Epithelial cell of esophagus (primary cell): ENCODE measurements at regions not wholly inside any gene's neighbourhood (a gene's known extent, or its start where the extent isn't known, plus 50 kb on each side); places are given as distances from the start of the nearest gene placed in this dataset.
"Not testable (repeated sequence)": the region's sequence is repeated elsewhere in the genome, so short reads cannot be mapped to it uniquely, and the experiment has no call there.

ENCODE experiments used
- DNase-seq: peaks from one replicate; pipeline ENCODE4 v3.0.0; 2010; ENCODE audit warnings: low read depth
- H3K4me3 ChIP-seq: 2 replicates; pipeline ENCODE4 v1.5.1; 2011; ENCODE audit warnings: mild to moderate bottlenecking, low read length, control low read depth
- TF ChIP-seq, protein P1 (sequence below): IDR thresholded peaks from 2 replicates; pipeline ENCODE4 v1.5.1; 2011; ENCODE audit warnings: low read depth, mild to moderate bottlenecking, low read length, control low read depth, inconsistent platforms; ENCODE audit not compliant: insufficient read depth; ENCODE audit errors: missing control alignments

DNA sequence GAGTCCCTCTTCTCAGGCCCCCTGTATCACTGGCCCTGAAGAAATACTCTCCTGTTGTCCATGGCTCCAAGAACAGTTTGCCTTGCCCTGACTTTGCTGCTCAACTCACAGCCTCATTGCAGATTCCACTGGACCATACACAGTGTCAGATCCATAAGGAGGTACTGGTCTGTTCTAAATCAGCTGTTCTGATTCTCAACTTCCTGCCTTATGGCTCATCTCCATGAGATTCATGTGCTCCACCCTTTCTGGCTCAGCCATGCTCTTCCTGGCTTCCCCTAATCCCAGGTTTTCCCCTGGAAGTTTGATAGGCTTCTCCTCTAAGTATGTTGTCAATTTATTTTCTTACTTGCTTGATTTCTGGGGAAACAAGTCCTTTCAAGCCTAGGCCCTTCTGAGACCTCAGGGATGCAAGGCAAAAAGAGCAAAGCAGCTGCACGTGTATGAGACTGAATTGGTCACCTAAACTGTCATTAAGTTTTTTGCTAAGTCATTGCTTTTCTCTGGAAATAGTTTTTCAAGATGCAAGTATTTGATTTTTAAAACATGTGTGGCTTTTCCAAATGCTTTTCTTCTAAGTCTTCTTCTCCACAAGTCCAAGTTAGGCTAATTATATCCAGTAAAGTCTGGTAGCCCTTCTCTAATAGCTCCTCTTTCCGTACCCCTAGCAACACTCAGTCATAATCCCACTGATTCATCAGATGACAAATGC is 1288.5 kb downstream of the RPIA start:
- not testable (repeated sequence) for DNase-seq

DNA sequence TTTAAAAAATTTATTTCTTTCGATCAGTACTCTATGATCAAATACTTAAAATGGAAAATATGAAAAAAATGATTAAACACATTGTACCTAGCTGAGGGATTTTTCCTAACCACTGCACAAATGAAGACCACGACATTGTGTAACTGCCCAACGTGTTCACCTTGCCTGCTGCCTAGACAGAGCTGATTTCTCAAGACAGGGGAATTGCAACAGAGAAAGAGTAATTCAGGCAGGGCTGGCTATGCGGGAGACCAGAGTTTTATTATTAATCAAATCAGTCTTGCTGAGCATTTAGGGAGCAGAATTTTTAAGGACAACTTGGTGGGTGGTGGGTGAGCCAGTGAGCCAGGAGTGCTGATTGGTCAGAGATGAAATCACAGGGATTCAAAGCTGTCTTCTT is 1290.8 kb downstream of the RPIA start:
- not testable (repeated sequence) for DNase-seq, H3K4me3 ChIP-seq

More for the DNA sequence above, 1288.5 kb downstream of the RPIA start:
- not testable (repeated sequence) for H3K4me3 ChIP-seq

DNA sequence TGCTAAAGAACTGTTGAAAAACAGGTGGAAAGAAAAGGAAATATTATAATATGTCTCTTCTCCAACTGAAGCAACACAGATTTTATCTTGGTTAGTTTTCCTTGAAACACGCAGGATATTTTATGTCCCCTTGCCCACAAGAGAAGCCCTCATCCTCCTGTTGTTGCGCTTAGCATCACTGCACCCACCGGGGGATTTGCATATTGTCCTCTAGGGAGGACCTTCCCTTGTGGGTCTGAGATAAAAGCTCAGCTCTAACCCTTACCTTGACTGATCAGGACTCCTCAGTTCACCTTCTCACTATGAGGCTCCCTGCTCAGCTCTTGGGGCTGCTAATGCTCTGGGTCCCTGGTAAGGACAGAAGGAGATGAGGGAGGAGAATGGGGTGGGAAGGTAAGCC is 1294.2 kb downstream of the RPIA start:
- DNase-seq, H3K4me3 ChIP-seq: not testable (repeated sequence)

DNA sequence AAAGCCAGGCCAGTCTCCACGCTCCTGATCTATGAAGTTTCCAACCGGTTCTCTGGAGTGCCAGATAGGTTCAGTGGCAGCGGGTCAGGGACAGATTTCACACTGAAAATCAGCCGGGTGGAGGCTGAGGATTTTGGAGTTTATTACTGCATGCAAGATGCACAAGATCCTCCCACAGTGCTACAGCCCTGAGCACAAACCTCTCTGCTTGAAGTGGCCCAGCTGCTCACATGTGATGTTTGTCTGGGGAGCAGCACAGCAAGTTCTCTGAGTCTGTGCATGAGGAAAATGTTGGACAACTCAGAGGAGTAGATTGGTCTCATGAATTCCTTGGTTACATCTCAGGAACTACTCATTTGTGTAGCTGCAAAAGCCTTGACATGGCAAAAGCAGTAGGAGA is 1295.1 kb downstream of the RPIA start:
- DNase-seq, H3K4me3 ChIP-seq: not testable (repeated sequence)

DNA sequence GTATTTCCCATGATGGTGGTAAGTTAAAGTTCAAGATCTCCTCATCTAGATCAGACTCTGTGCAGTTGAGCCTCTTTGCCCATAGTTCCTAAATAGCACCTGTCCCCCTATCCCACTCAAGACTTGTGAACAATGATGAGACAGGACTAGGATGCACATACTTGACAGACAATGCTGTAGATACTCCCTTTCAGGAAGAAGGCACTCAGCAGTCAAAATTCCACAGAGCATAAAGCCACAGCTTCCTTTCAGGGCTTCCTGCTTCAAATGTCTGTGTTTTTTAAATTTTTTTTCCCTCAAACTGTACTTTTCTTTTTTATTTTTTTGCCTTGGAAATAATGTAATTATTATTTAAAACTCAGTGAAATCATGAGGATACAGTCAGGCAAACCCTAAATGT is 1305.3 kb downstream of the RPIA start:
- DNase-seq, H3K4me3 ChIP-seq: not testable (repeated sequence)

DNA sequence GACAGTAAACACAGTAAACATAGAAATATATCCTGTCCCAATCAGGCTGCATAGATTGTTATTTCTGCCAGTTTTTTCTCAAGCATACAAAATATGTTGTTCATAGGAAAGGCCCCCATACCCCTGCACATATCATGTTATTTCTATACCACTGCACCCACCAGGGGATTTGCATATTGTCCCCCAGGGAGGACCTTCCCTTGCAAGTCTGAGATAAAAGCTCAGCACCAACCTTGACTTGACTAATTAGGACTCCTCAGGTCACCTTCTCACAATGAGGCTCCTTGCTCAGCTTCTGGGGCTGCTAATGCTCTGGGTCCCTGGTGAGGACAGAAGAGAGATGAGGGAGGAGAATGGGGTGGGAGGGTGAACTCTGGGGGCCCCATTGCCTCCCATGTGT is 1313.1 kb downstream of the RPIA start:
- DNase-seq, H3K4me3 ChIP-seq: not testable (repeated sequence)

DNA sequence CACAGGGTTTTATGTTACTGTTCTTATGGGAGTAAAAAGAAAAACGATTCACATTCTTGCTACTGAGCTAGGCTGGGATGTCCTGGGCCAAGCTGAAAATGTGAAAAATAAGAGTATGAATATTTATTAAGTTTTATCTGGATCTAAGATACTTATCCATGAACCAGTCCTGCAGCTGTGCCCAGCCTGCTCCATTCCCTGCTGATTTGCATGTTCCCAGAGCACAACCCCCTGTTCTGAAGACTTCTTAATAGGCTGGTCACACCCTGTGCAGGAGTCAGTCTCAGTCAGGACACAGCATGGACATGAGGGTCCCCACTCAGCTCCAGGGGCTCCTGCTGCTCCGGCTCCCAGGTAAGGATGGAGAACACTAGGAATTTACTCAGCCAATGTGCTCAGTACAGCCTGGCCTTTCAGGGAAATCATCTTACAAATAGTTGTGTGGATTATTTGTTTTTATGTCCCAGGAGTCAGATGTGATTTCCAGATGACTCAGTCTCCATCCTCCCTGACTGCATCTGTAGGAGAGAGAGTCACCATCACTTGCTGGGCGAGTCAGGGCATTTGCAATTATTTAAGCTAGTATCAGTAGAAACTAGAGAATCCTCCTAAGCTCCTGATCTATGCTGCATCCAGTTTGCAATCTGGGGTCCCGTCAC is 1319.1 kb downstream of the RPIA start:
- not testable (repeated sequence) for DNase-seq, H3K4me3 ChIP-seq

DNA sequence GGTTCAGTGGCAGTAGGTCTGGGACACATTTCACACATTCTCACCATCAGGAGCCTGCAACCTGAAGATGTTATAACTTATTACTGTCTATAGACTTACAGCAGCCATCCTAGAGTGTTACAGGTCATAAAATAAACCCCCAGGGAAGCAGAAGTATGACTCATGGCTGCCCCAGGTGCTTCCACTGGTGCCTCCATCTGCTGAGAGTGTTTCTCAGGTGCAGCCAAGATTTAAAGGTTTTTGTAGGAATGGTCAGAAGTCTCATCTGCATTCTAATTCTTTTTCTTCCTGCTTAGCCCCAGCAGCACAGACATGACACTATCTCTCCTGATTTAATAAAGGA is 1319.6 kb downstream of the RPIA start:
- H3K4me3 ChIP-seq, DNase-seq: not testable (repeated sequence)

DNA sequence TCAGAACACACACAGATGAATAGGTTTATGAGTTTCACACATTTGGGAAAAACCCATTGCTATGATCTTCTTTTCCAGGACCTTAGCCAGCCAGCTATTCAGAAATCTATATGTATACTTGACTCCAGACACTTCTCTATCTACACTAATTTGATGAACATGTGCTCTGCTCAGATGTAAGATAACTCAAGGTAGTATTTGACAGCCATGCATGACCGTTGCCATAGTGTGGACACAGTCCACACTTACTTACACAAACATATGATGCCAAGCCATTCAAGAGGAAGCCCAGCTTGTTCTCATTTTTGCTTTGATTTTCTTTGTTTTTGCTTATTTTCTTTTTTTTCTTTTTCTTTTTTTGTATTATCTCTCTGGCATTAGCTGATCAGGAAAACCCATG is 1328.4 kb downstream of the RPIA start:
- not testable (repeated sequence) for H3K4me3 ChIP-seq, DNase-seq

DNA sequence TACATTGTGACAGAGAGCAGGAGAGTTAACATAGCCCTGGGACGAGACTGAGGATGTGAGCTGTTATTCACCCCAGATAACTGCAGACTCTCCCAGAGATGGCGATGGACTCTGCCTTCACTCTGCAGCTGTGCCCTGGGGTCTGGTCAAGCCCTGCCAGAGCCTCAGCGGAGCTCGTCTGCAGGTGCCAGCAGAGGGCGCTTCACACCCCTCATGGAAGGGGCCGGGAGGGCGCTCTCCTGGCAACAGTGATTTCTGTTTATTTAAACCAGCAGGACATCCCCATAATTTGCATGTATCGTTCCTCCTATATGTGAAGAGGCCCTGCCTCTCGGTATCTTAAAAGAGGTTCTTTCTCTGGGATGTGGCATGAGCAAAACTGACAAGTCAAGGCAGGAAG is 1329.8 kb downstream of the RPIA start:
- DNase-seq, H3K4me3 ChIP-seq: not testable (repeated sequence)

DNA sequence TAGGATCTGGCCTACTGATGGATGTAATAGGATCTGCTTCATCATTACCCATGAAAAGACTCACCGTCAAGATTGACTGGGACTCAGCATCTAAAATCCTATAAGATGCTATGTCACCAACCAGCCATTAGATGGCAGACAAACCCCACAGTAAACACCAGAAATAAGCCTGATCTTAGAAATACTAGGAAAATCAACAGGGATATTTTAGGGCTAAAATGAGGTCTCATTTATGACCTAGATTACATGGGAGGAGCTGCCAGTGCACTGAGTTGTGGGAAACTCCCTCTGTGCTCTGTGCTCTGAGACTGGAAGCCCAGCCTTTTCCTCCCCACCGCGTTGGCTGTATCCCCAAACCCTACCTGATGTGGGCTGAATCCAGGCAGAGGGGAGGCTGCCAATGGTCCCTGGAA is 1335.8 kb downstream of the RPIA start:
- DNase-seq, H3K4me3 ChIP-seq: not testable (repeated sequence)
- TF ChIP-seq, protein P1, sequence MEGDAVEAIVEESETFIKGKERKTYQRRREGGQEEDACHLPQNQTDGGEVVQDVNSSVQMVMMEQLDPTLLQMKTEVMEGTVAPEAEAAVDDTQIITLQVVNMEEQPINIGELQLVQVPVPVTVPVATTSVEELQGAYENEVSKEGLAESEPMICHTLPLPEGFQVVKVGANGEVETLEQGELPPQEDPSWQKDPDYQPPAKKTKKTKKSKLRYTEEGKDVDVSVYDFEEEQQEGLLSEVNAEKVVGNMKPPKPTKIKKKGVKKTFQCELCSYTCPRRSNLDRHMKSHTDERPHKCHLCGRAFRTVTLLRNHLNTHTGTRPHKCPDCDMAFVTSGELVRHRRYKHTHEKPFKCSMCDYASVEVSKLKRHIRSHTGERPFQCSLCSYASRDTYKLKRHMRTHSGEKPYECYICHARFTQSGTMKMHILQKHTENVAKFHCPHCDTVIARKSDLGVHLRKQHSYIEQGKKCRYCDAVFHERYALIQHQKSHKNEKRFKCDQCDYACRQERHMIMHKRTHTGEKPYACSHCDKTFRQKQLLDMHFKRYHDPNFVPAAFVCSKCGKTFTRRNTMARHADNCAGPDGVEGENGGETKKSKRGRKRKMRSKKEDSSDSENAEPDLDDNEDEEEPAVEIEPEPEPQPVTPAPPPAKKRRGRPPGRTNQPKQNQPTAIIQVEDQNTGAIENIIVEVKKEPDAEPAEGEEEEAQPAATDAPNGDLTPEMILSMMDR = peak; percentile 17

DNA sequence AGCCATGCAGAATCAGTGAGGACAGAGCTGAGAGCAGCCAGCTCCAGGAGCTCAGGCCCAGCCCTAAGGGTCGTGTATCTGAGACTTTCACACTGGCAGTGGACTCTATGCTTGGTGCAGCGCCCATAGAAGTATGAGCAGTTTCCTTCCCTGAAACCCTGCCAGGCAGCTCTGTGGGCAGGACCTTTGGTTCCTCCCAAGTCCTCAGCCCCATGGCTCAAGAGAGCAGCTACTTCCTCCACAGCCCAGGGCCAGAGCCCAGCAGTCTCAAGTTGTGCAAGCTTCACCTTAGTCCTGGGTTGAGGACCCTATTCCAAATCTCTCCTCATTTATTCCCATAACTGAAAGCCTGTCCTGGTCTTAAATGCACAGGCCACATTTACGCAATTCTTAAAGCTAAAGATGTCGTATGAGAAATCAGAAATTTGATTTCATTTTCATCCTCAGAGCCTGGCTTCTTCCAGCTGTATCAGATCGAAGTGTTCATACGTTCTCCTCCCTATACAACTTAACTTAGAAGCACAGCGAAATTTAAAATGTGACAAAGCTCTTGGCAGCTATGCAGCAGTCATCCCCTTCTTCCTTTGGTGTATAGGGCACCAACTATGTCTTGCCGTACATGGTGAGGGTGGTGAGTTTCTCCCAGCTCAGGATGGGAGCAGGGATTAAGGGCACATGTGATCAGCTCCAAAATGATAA is 1337.1 kb downstream of the RPIA start:
- H3K4me3 ChIP-seq, DNase-seq: not testable (repeated sequence)

DNA sequence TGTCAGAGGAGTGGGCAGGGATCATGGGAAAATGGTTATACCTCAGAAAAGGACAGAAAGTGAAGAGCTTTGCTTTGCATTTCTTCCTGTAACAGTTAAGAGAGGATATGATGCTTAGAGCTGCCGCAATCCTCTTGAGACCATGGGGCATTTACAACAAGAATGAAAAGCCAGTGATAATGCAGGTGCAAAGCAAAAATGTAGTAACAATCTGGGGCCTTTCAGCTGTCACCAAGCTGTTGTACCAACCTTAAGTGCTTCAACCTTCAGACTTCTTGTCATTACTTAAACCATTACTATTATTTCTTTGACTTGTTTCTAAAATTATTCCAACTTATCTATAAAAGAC is 1337.6 kb downstream of the RPIA start:
- not testable (repeated sequence) for H3K4me3 ChIP-seq, DNase-seq

DNA sequence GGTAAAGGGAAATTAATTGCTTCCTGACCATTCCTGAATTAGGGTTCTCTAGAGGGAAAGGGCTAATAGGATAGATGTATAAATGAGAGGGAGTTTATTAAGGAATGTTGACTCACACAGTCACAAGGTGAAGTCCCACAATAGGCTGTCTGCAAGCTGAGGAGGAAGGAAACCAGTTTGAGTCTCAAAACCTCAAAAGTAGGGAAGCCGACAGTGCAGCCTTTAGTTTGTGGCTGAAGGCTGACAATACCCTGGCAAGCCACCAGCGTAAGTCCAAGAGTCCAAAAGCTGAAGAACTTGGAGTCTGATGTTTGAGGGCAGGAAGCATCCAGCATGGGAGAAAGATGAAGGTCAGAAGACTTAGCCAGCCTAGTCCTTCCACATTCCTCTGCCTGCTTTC is 1340.8 kb downstream of the RPIA start:
- DNase-seq, H3K4me3 ChIP-seq: not testable (repeated sequence)

DNA sequence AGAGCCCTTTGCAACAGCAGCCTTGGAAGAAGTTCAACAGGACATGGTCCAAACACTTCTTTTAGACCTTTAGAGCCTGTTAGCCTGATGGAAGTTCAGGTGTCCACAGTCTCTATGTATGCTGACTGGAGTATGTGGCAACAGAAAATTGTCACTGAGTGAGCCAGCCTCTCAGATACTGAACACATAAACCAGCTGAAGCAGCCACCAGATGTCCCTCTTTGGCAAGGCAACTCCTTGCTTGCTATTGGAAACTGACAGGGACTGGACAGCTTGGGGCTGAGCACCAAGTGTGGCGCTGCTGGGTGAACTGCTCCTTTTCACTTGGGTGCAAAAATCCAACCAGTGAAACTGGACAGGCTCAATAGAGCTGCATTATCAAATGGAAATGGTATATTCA is 1344.9 kb downstream of the RPIA start:
- not testable (repeated sequence) for H3K4me3 ChIP-seq, DNase-seq

DNA sequence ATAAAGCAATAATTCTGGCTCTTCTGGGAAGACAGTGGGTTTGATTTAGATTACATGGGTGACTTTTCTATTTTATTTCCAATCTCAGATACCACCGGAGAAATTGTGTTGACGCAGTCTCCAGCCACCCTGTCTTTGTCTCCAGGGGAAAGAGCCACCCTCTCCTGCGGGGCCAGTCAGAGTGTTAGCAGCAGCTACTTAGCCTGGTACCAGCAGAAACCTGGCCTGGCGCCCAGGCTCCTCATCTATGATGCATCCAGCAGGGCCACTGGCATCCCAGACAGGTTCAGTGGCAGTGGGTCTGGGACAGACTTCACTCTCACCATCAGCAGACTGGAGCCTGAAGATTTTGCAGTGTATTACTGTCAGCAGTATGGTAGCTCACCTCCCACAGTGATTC is 1347.6 kb downstream of the RPIA start:
- not testable (repeated sequence) for DNase-seq, H3K4me3 ChIP-seq

DNA sequence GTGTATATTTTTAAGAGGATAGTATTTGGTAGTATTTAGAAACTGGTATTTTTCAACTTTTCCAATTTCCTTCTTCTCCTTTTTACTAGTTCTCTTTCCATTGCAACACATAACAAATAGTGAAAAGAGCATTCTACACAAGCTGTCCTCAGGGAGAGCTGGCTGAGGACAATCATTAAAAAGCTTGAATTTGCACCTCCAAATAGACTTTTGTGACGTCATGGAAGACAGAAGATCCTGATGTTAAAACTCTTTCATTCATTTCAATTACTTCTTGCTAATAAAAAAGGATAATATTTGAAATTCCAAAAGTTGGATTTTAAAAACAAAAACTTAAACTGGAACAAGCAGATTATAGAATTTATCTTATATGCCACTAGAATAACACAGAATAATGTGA is 1356.3 kb downstream of the RPIA start:
- not testable (repeated sequence) for H3K4me3 ChIP-seq, DNase-seq

DNA sequence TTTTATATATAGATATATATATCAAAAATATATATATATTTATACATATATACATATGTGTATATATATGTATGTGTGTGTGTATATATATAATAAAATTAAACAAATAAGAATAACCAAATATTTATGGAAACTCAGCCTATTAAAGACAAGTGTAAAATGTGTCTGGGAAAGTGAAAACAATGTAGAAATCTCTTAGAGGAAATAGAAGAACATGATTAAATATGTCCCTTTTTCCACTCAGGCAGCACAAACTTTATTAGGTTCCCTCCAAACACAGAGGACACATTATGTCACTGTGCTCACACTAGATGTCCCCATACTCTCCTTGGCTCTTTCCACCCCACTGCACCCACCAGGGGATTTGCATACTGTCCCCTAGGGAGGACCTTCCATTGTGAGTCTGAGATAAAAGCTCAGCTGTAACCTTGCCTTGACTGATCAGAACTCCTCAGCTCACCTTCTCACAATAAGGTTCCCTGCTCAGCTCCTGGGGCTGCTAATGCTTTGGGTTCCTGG is 1360.7 kb downstream of the RPIA start:
- H3K4me3 ChIP-seq, DNase-seq: not testable (repeated sequence)
